ENCODE measurements at regions not wholly inside any gene's neighbourhood (a gene's known extent, or its start where the extent isn't known, plus 50 kb on each side); places are given as distances from the start of the nearest gene placed in this dataset.
"Not testable (repeated sequence)": the region's sequence is repeated elsewhere in the genome, so short reads cannot be mapped to it uniquely, and the experiment has no call there.

DNA sequence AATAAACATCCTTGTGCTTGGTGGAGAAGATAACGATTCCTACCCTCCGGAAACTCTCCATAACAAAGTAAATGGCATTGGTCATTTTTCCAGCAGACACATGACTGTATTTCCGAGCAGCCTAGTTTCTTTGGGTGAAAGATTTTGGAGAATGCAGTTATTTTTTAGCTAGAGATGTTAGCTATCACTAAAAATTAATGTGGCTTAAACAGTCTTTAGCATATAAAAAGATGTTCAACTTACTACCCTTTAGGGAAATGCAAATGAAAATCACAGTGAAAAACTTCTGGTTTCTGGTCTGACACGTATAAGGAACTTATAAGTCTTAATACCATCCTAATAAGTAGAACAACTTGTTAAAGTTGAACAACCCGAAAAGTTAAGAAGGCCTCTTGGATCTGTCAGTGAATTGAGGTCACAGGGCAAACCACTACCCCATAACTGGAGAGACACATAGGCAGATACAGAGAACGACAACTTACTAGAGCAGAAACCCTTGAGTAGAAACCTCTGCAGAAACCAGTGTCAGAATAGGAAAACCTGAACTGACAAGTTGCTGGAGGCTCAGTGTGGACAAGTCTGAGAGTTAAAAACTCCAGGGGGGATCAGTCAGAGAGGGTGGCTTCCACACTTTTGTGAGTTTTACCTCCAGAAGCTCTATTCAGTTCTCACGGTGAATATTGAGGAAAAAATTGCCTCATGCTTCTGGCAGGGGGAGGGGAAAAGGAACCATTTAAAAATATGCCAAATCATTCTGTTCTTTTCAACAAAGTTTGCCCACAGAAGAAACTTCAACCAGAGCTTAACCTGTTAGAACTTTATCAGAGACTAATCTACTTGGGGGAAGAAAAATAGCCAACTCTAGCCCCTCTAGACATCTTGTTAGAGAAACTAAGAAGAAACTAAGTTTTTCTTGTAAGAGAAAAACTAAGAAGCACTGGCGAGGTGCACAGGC lies 325.2 kb upstream of the RPS23 start:
- DNase-seq (ENCODE audit: low read depth) = no peak

DNA sequence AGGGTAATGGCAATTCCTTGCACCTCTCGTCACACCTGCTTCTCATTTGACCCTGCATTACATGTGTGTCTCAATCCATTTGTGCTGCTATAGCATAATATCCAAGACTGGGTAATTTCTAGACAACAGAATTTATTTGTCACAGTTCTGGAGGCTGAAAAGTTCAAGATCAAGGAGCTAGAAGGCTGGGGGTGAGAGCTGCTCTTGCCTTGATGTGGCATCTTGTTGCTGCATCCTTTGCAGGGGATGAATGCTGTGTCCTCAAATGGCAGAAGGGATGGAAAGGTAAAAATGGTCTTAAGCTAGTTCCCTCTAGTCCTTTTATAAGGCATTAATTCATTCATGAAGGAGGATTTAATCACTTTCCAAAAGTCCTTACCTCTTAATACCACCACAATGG lies 323.7 kb upstream of the RPS23 start:
- DNase-seq (ENCODE audit: low read depth) = no peak

DNA sequence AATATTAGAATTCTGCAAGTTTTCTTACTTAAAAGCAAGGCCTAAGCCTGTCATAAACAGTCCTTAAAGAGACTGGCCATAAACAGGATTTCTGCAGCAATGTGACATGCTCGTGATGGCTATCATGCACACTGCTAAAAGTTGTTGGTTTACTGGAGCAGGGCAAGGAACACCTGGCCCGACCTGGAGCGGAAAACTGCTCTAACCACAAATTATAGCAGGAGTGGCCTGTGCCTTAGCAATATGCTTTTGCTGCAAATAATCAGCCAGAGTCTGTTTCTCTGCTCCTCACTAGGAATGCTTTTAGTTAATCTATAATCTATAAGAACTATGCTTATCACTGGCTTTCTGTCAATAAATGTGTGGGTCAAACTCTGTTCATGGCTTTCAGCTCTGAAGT lies 322.9 kb upstream of the RPS23 start:
- DNase-seq (ENCODE audit: low read depth) = no peak

DNA sequence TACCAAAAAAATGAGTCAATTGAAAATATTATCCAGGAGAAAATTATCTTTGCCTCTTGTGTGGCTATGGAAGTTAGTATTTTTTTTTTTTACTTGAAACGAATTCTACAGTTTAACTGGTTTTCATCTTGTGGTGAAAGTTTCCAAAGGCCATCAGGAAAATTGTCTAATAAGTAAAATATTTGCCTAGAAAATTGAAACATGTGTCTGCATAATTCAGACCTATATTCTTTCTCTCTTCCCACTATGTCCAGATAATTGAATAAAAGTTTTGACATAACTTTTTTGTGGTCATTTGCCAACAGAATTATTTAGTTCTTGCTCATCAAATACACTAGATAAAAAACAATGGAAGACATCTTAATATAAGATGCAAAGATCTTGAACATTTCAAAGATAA lies 321.5 kb upstream of the RPS23 start:
- DNase-seq (ENCODE audit: low read depth) = no peak

DNA sequence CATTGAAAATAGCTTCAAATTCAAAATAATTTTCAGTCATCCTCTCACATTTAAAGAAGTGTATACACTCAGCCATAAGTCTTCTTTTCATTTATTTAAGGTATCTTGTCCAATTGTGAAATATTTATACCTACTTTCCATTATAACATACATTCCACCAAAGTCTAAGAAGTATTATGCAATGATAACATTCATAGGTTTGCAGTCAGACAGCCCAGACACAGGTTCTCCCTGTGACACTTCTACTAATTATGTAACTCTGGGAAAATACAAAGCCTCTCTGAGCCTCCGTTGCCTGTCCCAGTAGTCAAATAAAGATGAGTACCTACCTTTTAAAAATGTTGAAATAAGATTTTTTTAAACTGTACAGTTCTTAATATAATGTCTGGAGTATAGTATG lies 320.9 kb upstream of the RPS23 start:
- DNase-seq (ENCODE audit: low read depth) = no peak

DNA sequence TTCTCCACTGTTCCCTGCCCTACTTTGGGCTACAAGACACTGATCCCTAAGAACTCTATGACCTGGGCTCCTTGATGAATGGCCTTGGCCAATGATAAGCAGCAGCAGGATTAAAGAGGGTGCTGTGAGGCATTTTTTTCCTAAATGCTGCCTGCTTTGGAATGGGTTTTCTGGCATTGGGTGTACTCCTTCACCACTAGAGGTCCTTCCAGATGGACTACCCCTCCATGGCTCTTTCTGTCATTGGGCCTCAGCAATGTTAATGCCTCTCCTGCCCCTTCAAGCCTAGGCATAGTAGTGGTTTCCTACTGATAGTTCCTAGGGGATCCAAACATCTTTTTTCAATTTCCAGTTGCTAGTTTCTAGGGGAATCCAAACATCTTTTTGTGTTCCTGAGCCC lies 319.3 kb upstream of the RPS23 start:
- DNase-seq (ENCODE audit: low read depth) = no peak

DNA sequence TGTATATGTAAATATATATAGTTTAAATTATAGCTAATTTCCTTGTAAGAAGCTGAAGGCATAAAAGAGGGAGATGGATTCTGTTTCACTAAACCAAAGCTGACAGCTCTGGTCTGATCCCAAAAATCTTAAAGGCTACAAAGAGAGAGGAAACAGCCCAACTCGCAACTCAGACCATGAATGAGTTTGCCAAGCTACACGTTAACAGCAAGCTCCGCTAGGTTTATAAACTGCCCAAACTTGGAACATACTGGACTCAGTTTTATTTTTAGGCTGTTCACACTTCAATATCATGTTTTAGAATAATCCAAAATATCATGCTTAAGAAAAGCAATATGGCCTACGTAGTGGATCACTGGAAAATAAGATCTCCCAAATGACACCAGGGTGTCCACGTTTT lies 318.3 kb upstream of the RPS23 start:
- DNase-seq (ENCODE audit: low read depth) = no peak

DNA sequence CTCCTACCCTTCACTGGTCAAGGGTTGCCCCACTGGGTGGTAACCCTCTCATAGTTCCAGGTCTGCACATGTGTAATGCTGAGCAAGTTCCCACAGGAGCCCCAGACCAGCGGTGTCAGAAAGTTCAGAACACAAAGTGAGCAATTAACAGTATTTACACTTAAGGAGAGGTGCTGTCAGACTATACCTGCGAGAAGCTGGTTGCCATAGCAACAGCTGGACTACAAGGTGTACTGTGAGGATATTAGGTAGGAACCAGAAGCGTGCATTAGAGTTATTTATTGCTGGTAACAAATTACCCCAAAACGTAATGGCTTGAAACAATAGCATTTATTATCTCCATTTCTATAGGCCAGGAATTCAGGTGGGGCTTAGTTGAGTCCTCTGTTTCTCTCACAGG lies 317.0 kb upstream of the RPS23 start:
- DNase-seq (ENCODE audit: low read depth) = no peak

DNA sequence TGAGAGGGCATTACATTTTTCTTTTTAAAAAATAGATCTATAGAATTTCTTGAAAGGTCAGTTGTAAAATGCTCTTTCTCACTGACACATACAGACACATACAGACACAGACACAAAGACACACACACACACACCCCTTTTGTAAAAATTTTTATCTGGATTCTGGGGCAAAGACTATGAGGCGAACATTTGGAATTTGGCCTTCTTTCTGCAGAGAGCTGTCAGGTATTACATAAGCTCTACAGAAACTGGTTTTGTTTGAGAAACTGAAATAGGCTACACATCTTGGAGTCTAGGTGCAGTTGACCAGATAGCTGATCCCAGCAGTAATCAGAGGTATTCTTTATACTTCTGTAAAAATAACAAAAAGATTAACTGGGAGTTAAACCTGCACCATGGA lies 315.9 kb upstream of the RPS23 start:
- DNase-seq (ENCODE audit: low read depth) = no peak

DNA sequence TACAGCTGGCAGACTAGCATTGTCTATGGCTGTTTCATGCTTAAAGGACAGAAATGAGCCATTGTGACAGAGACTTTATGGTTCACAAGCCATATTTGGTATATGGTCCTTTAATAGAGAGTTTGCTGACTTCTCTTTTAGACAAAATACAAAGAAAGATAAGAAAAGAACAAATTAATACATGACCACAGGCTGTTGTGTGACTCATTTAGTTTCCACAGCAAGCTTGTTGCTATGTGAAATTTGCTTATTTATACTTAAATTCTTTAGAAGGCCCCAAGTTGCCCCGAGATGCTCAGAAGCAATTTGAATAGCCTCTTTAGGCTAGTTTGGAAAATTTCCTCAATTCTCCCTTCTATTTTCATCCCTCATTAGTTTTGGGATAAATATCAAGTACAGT lies 315.3 kb upstream of the RPS23 start:
- DNase-seq (ENCODE audit: low read depth) = peak; percentile 43

DNA sequence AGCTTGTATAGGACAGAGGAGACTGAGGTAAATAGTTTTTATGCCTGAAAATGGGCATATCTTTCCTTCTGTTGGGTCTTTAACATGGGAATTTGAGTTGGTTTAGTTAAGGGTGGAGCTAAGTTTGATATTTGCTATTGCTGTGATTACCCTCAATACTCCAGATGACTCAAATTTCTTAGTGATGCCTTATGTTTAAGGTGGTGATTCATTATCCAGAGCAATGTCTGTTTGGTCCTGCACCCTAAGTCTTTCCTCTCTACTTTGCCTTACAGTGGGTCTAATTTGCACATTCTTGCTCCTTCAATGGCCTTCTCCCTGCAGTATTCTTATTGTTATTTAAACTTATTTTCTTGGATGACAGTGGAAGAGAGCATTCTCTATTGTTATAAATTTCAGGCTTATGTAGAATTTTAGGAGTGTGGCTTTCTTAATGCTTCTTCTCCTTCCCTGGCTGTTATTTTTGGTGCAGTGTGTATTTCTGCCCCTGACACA lies 312.9 kb upstream of the RPS23 start:
- DNase-seq (ENCODE audit: low read depth) = no peak

DNA sequence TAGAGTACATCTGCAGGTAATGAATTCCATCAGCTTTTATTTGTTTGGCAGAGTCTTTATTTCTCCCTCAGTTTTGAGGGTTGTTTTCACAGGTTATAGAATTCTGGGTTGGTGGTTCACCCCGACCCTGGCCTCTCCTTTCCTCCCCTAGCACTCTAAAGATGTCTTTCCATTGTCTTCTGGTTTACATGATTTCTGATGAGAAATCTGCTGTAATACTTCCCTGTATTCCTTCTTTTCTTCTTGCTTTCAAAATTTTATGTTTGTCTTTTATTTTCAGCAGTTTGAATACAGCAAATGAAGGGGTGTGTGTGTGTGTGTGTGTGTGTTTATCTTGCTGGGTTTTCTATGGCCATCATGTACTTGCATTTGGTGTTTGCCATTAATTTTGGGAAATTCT lies 312.0 kb upstream of the RPS23 start:
- DNase-seq (ENCODE audit: low read depth) = no peak

DNA sequence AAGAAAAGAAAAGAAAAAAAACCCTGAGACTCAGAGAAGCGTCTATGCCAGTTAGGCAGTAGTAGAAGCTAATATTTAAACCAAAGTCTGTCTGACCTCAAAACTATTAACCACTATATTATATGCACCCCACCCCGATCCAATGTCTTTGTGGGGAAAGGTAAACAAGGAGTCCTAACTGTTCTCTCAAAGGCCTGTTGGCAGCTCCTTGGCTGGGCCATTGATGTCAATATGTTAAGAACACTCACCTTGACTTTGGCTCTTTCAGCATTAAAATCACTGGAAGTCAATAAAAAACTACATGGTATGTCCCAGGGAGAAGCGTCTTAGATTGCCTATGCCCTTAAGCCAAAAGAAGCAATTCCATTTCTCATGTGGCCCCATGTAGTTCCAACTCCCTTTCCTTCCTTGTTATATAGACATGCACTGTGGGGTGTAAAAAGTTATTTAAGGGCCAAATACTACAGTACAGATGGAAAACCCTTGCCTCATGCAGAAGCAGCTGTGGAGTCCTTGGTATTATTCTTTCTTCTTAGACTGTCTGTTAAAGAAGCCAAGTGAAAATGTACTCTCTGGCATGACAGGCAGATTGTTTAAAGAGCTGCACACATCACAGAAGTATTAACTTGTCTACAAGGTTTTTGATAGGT lies 308.6 kb upstream of the RPS23 start:
- DNase-seq (ENCODE audit: low read depth) = no peak

DNA sequence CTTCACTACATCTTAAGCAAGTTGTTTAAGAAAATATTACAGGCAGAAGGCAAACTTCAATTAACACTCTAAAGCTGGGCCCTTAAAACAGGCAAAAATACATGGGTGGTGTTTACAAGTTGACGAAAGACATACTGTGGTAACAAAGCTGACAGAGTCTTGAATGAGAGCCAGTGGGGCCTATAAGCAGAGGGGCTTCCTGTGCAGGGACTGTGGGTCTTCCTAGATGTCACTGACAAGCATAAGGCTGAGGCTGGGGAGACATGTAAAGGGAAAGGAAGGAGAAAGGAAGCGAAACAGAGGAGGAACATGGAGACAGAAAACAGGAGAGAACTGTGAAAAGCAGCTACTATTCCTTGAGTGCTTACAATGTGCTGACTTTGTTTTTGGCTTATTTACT lies 308.0 kb upstream of the RPS23 start:
- no peak for DNase-seq (ENCODE audit: low read depth)

DNA sequence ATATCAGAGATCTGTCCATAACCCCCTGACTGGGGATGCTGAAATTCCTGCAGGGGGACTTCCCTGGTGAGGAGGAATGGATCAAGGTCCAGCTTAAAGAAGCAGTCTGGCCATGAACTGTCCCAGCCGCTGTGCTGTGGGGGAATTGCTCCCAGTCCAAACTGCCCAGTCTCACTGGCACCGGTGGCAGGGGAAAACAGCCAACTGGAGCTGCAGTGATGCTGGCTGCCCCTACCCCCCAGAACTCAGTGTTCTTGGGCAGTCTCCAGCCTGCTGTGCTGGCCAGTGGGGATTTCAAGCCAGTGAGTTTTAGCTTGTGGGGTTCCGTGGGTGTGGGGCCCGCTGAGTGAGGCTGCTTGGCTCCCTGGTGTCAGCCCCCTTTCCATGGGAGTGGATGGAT lies 306.5 kb upstream of the RPS23 start:
- DNase-seq (ENCODE audit: low read depth) = no peak

DNA sequence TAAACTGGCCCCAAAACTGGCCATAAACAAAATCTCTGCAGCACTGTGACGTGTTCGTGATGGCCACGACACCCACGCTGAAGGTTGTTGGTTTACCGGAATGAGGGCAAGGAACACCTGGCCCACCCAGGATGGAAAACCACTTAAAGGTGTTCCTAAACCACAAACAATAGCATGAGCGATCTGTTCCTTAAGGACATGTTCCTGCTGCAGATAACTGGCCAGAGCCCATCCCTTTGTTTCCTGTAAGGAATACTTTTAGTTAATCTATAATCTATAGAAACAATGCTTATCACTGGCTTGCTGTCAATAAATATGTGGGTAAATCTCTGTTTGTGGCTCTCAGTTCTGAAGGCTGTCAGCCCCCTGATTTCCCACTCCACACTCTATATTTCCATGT lies 305.2 kb upstream of the RPS23 start:
- DNase-seq (ENCODE audit: low read depth) = not testable (repeated sequence)

DNA sequence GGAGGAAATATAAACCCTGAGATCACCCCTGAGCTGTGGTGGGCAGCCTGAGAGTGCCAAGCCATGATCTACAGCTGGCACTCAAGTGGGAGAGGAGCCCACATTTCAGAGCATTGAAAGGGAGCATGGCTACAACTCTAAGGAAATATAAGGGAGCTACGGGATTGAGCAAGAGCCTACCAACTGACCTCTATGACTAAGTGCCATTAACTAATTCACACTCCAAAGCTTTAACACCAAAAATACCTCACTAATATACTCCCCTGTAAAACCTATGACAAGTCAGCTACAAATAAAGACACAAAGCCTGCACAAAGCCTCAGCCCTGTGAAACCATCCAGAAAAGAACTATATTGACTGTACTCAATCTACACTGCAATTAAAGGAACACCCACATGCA lies 286.8 kb upstream of the RPS23 start:
- DNase-seq (ENCODE audit: low read depth) = no peak

DNA sequence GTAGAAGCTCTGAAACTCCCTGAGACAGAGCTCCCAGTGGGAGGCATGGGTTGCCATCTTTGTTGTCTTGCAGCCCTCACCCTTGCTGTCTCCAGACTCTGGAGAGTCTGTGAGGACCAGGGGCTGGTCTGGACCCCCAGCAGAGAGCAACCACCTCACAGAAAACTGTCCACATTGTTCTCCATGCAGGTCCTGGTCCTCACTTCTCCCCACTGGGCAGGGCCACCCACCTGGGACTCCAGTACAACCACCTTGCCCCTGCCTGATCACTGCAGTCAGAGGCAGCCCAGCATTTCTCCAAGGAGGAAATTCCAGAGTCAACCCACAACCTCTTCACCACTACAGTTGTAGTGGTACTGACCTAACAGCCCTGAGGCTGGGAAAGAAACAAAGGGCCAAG lies 285.6 kb upstream of the RPS23 start:
- DNase-seq (ENCODE audit: low read depth) = no peak

DNA sequence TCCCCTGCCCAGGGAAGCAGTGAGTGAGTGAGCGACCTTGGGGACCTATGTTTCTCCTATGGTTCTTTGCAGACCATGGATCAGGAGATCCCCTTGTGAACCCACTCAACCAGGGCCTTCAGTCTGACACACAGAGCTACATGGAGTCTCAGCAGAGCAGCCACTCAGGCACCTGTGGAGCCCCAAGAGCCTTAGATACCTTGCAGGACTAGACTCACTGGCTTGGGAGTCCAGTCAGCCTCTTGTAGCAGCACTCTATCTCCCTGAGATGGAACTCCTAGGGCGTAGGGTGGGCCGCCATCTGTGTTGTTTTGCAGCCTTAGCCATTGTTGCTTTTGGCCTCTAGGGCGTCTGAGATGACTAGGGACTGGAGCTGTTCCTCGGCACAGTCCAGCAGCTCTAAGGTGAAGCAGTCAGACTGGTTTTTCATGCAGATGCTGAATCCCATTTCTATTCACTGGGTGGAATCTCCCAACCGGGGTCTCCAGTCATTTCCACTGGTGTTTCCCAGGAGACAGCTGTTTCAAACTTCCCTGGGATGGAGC lies 284.6 kb upstream of the RPS23 start:
- DNase-seq (ENCODE audit: low read depth) = no peak

DNA sequence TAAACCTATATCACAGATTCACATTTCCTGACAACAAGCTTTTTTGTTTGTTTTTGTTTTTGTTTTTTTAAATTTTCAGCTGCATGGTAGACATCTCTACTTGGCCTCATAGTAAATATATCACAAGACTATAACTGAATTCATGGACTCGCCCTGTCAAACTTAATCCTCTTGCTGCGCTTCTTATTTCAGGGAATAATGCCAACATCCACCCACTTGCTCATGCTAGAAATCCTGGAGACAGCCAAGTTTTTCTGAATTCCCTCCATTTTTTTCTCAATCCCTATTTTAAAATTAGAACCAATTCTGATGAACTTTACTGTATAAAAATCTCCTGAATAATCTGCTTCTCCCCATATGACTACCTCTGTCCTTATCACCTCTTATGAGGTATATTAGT lies 283.6 kb upstream of the RPS23 start:
- DNase-seq (ENCODE audit: low read depth) = no peak

DNA sequence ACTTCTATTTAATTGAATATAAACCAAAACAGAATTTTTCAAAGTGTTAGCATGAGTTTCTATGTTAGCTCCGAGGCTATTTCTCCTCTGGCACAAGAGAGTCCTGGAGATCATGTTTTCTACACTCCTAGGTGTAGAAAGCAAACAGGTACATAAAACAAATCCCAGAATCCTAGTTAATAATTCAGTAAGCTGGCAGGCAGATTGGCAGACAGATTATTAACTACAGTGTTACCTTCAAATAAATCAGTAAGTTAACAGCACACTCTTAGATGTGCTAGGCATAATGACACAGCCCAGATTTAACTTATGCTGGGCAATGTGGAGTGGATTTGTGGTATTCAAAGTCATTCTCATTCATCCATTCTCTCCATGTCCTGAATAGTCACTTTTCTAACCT lies 282.8 kb upstream of the RPS23 start:
- no peak for DNase-seq (ENCODE audit: low read depth)

DNA sequence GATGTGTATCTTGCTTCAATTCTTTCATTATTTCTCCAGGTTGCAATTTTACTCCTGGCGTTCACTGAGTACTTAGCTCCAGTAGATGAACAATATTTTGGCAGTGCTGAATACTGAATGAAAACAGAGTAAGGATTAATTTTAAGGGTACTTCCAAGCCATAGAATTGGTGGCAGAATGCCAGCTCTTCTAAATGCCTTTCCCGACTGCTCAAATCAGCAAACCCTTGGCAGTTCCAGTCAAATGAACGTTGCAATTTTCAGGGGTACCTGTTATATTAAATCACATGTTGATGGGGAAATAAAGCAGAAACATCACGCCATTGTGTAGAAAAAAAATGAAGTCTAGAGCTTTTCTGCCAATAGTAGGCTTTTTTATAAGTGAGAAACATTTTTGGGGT lies 282.4 kb upstream of the RPS23 start:
- DNase-seq (ENCODE audit: low read depth) = no peak

DNA sequence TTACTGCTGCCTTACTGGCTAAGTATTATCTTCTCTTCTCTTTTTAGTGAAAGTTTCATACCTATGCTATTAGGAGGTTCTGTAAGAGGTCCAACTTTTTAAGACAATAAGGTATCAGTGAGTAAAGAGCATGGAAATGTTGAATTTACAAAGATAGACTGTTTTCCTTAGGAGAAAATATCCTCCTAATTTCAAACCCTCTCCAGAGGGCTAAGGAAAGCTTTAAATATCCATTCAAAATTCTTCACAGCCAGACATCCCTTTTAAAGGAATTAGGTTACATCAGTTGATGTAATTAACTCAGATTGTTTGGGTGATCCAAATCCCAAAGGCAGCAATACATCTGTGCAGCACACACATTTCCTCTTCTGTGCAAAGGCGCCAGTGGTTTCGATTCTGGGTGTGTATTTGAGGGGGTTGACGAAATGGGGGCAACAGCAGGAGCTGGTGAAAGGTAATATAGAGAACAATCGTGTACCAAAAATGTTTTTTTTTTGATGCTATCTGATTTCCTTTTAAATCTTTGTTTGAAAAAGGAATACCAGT lies 273.8 kb upstream of the RPS23 start:
- DNase-seq (ENCODE audit: low read depth) = no peak

Measured in fibroblast of gingiva (primary cell).